HG03045 (cell line): ENCODE measurements at regions not wholly inside any gene's neighbourhood (a gene's known extent, or its start where the extent isn't known, plus 50 kb on each side); places are given as distances from the start of the nearest gene placed in this dataset.
A peak's percentile ranks its signal among the peaks of the same experiment; 100 is the strongest.

Experiments used
- ATAC-seq: cut with Tn5 transposase; IDR thresholded peaks from one replicate; pipeline ENCODE4 v1.9.1; 2021; ENCODE audit warnings: mild to moderate bottlenecking, moderate library complexity; ENCODE audit not compliant: unreplicated experiment

DNA sequence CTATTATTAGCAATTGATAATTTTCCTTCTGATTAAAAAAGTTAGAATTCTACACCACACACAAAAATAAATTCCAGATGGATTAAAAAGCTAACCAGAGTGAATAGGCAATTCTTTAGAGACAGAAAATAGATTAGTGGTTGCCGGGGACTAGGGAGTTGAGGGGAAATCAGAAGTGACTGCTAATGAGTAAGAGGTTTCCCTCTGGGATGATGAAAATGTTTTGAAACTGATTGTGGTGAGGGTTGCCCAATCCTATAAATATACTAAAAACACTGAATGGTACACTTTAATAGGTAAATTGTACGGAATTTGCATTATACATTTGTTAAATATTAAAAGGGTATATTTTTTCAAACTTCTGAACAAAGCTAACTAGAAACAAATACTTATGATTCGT is 214.9 kb downstream of the GPAM start:
- ATAC-seq = no peak

DNA sequence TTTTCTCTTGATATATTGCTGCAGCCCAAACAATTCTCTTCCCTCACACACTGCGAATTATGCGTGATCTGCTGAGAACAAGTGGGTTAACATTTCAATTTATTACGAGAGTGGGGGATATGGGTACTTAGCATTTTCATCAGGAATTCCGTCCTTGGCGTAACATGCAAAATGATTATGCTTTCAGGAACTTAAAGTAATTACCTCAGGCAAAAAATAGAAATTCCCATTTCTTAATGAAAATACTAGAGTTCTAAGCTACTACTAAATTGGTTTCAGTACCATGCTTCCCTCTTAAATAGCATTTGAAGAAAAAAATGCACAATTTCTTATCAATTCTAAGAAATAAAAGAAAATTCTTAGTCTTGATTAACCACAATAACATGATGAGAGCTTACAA is 213.5 kb downstream of the GPAM start:
- no peak for ATAC-seq

DNA sequence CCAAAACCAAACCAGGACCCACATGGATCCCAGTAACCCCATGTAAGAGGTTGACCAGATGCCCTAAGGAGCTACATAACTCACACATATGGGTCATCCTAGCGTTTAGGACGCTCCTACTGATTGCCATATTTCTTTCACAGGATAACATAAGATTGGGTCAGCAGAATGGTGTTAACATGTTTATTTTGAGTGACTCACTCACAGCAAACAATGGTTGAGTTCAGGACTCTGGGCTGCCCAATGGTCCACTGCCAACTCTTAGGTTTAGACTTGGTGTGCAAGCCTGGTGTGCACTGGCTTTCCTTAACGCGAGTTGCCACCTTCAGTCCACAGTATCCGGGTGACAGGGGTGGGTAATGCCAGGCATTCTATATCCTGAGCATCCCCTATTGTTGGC is 211.5 kb downstream of the GPAM start:
- no peak for ATAC-seq

DNA sequence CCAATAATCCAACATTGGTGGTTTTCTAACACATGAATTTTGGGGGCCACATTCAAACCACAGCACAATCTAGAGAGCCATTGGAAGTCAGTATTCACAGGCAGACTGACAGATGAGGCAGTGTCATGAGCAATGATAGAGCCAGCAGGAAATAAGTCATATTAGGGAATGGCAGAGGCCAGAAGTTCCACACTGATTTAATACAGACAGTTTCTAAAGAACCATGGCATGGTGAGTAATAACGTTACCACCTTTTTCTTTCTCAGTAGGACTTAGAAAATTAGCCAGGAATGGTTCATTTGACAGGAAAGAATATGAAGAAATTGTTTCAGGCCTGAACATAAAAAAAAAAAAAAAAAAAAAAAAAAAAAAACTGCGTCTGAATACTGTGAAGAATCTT is 210.3 kb downstream of the GPAM start:
- no peak for ATAC-seq

DNA sequence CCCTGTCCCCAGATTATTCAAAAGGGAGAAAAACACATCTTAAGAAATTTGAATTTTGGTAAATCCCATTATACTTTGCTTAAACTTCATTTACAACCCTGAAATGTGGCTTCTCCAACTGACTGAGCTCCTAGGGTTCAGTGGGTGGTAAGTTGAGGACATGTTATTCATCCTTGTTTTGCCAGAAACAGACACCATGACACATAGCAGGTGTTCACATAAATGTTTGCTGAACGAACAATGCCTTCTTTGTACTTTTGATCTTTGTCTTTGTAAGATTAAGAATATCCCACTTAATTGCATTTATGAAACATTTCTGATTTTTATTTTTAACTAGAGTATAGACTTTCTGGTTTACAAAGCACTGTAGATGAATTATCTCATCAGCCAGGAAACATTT is 209.7 kb downstream of the GPAM start:
- ATAC-seq = no peak

DNA sequence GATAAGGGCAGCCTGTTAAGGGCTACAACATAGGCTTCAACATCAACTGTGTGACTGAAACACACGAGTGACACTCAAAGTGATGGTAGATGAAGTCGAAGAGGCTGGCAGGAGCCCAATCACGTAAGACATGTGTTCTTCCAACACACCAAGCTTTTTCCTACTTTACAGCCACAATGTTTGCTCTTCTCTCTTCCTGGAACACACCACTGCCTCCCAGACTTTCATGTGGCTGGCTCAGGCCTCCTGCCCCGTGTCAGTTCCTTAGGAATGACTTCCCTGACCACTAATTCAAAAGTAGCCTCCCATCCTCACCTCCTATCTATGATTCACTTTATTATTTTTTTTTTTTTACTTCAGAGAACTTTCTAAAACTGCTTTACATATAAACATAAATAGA is 209.2 kb downstream of the GPAM start:
- no peak for ATAC-seq

DNA sequence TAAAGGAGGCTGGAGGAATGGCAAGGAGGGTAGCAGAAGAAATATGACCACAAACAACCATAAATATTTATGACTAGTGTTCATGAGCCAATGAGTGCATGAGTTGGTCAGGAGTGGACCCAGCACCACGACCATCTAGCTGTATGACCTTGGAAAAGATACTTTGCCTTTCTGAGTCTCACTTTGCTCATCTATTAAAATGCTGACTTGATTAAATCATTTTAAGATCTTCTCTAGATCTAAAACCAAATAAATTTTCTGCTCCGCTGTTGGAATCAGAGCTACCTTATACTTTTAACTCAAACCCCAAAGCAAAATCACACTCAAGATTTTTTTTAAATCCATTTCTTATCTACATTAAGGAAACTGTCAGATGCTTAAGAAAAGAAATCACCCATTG is 207.0 kb downstream of the GPAM start:
- no peak for ATAC-seq

DNA sequence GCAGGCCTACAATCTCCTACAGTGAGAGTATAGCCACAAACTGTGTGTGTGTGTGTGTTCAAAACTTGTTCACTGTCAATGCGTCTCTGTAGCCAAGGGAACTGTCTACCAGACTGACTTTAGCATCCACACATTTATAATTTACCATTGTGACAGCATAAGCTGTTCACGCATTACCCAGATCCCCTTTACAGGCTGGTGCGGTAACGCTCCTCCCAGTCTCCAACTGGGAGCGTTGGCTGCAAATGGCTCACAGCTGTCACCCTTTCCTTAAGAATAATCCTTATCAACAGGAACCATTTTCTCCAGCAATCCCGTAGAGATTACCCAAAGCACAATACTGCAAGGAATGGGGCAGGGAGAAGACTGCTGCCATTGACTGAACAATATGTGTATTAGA is 199.5 kb downstream of the GPAM start:
- ATAC-seq = no peak

DNA sequence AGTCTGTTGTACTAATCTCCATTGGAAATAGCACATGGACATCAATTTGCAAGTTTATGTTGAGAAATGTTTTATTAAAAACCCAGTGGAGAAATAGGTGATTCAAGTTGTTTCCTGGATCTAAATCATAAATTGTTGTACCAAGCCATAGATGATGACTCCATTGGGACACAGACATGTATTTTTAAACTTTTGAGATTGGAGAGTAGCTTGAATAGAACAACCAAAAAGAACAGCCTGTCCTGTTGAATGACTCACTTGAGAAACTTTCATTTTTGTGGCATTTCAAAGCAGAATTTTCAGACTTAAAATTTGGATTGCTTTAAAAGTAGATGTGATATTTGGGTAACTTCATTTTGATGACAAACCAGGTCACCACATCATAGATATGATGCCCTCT is 197.5 kb downstream of the GPAM start:
- no peak for ATAC-seq

DNA sequence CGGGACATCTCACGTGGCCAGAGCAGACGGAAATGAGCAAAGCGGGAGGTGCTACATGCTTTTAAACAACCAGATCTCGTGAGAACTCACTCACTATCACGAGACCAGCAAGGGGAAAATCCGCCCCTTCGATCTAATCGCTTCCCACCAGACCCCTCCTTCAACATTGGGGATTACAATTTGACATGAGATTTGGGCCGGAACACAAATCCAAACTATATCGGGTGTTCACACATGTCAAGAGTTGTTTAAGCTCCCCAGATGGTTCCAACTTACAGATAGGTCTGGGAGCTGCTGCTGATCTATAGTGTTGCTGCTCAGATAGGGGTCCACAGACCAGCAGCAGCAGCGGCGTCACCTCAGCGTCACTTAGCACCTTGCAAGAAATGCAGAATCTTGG is 194.9 kb downstream of the GPAM start:
- ATAC-seq = no peak

DNA sequence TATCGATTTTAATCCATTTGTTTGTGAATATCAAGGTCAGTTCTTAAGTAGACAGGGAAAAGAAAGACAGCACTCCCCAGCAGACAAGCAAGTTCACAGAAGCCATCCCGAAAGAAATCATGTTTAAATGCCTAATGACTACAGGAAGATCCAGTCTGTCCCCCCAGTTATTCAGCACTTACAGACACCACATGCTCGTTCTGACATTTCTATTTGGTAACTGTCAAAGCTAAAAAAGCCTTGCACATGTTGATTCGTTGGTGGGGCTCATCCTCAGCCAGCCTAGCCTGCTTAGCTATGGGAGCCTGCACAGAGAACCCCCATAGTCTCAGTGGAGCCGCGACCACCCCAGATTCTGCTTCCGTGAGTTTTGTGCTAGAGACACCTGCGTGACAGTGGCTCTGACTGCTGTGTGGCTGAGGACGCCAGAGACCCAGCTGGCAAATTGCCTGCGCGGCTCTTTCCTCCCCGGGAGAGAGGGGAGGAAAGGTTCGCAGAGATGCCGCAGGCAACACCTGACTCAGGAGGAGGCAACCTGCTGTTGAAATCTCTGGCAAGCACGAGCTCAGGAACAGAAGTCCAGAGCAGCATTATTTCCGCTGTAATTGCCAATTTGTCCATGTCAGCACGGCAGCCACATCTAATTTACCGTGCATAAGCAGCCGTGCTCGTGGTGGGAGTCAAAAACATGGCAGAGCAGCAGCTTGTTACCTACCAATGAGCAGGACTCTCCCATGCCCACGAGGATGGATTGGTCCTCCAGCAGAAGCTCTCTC is 194.2 kb downstream of the GPAM start:
- ATAC-seq = no peak

DNA sequence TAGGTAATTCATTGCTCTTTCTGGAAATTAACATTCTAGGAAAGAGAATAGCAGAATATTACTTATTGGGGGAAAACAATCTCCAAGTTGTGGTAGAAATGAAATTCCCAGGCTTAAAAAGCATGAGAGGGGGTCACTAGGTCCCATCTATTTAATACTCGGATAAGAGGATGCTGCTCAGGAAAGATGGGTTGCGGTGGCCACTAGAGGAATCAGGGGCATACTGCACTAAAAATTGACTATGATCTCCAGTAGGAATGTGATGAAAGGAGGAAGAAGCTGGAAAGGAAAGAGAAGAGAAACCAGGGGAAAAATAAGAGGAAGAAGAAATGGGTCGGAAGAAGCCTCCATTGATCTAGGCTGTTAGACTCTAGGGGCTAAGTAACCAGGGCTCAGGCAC is 192.8 kb downstream of the GPAM start:
- ATAC-seq = no peak

DNA sequence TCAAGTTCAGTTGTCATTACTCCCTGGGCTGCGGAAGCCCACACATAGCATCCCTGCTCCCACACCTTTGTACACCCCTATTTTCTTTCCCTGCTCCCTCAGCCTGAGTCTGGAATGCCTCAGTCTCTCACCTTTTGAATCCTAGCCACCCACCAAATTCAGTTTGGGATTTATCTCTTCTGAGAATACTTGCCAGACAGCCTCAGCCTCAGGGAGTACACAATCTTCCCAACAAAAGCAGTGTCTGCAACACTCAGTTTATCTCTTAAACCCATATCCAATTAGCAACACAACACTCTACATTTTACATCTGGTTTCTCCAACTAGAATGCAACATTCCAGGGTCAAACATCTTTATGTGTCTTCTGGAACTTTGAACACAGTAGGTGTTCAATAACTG is 190.2 kb downstream of the GPAM start:
- ATAC-seq = no peak

DNA sequence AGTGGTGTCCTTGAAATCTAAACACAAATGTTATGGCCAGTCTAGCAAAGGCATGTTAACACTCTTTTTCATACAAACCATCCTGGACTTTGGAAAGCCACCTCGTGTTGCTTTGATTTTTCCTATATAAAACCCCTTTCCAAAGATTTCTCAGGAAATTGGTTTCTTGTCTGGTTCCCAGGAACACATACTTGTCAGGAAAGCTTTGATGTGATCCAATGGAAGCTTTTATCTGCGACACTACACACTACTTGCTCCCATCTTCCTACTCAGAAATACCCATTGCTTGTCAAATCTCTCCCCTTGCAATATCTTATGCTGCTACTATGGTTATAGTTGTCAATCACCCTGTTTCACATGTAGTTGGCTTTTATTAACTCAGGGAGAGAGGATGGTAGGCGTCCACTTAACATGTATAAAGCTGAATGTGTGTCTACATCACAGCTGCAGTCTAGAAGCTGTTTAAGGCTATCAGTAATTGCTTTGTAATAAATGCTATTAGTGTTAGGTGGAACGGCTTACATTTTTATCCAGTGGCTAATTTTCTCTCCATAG is 189.6 kb downstream of the GPAM start:
- no peak for ATAC-seq

DNA sequence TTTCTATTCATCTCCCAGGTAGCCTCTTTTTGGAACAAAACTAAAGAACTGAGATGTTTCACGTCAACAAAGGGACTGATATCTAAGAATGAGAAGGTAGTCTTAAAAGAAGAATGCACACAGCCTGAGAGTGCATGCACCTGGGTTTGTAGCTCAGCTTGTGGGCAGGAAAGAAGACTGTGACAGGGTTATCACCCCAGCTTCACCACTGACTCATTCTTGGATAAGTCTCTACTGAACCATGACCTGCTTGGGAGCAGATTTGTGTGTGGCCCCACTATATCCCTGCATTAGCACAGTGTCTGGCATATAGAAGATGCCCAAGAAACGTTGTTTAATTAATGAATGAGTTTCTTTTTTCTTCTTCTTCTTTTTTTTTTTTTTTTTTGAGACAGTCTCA is 187.5 kb downstream of the GPAM start:
- ATAC-seq = peak; percentile 94

DNA sequence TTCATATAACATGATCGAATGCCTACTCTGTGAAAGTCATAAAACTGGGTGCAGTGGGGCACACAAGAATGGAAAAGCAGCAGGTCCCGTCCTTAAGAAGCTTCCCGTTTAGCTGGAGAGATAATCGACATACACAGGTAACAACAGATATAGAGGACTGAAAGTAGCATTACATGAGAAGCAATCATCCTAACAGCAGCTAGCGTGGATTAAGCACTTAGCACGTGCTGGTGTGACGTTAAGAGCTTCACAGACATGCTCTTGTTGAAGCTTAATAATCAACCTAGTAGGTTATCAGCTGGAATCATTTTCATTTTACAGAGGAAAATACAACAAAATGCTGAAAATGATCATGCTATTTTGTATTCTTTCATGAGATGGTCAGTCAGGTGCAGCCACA is 184.8 kb downstream of the GPAM start:
- no peak for ATAC-seq

DNA sequence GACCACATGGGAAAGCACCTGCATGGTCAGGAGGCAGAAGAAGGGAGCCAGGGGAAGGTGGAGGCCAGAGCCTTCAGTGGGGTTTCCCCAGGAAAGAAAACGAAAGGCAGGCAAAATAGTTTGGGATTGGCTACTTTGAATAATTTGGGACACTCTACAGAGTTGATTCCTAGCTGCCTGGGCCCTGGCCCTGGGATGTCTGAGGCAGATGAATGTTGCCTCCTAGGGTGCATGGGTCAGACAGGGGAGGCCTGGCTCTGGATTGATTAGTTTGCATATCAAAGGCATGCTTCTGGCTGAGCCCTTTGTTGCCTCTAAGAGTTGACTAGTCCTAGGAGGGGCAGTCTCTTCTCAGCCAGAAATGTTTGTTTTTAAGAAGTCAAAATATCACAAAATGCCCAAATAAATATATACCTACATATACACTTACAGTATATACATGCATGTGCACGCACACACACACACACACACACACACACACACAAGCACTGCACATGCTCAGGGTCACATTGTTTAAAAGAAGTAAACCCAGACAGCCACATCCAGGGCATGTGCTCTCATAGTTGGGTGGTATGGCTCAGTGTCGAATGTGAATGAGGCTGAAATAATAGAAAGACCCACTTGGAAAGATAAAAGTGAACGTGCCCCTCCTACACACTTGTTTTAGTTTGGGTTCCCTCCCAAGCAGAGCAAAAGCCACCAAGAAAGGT is 184.2 kb downstream of the GPAM start:
- no peak for ATAC-seq

DNA sequence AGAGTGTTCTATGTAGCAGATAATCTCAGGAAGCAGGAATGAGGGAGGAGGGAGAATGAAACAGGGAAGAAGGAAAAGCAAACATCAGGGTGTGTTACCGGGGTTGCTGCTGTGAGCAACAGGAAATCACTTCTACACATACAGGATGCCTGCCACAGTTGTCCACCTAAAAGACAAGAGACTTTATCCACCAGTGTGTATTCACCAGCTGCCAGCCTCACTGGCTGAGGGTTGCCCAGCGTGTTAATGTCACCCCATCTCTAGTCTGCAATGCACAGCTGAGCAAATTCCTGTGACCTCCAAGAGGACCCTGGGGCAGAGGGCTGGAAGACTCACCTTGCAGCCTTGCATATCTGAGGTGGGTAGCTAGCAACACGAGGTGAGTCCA is 183.7 kb downstream of the GPAM start:
- ATAC-seq = no peak

DNA sequence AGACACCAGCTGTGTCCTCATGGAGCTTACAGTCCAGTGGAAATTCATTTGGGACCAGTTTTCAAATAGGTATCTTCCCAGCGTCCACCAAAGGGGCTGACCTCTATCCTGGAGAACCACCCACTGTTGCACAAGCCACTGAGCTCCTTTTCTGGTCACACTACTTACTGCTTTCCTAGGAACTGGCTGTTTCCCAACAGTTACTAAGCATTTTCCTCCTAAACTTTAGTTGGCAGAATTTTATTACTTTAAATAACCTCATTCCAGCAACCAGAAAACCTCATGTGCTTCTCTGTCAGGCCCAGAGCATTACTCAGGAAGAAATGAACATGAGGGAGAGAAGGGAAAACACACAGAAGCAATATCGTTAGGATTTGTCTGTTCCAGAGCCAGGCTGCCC is 183.1 kb downstream of the GPAM start:
- ATAC-seq = no peak

DNA sequence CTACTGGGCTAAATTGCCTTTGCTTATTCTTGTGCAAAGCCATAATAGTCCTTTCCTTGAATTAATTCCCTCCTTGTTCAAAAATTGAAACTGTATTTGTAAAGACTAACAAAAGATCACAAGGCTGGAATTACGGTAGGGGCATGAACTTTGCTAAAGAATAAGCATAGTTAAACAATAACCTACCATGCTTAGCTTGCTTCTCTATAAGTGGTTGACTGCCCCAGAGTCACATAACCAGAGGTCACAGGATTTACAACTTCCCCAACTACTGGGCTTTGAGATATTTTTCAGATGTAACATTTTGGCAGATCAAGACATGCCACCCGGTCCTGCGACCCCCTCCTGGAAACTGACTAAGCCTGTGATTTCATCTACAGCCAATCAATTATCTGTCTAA is 181.4 kb downstream of the GPAM start:
- no peak for ATAC-seq

DNA sequence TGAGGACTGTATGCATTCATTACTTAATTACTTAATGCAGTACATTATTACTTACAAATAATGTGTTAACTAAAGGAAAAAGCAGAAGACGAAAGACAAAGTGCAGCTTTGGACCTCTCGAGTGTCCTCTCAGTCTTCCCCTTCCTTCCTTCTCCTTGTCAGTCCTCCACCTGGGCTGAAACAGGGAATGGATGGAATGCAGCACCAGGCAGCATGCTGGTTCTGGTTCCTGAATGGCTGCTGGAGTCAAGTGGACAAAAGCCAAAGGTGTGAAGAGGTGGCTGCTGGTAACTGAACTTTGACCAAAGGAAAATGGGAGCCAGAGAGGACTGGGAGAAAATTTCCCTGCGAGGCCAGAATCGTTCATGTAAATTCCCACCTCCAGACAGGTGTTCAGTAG is 179.5 kb downstream of the GPAM start:
- ATAC-seq = no peak

DNA sequence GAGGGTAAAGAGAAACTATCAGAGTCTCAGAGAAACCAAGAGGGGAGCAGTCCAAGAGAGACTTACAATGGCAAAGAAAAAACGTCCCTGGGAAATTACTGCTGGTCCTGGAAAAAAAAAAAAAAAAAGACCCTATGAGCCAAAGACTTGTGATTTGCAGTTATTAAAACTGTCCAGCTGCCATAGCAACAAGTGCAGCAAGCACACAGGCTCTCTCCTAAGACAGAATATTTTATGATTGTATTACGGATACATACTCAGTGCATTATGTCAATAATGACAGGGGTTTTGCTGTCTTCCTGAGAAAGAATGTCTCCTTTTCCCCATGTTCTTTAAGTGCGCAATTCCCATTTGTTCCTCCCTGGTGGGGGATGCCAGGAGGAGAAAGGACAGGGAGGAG is 178.5 kb downstream of the GPAM start:
- ATAC-seq = no peak

DNA sequence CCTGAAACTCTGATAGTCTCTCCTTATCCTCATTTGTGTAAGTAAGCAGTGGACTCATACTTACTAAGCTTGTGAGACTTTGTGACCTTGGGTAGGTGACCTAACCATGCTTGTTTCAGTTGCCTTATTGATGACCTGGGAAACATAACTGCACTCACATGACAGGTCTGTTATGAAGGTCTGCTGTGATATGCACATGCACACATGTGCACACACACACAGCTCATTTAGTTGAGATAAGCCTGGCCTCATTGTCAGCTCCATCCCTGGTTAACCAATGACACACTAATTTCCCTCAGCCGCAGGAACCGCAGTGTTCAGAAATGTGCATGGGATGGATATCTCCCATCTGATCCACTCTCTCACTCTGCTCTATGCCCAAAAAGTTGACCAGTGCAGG is 177.2 kb downstream of the GPAM start:
- no peak for ATAC-seq
